Small intestine (tissue), 7 donors: ENCODE measurements at regions not wholly inside any gene's neighbourhood (a gene's known extent, or its start where the extent isn't known, plus 50 kb on each side); places are given as distances from the start of the nearest gene placed in this dataset.

ENCODE experiments used
- DNase-seq, 2 donors: peaks; one replicate each; pipeline versions ENCODE4 v3.0.0 to v3.0.0-alpha.2; 2013
- FAIRE-seq: peaks from 2 replicates; lab custom pipeline; 2012; peaks lifted over from hg19 to GRCh38; lab: Jason Lieb, UNC
- H3K27ac ChIP-seq, 3 donors: one replicate each; pipeline ENCODE4 v1.5.1; 2013; ENCODE audit warnings: low read length in 2 of 3, mild to moderate bottlenecking in 2 of 3, control low read depth in 1 of 3, inconsistent platforms in 1 of 3, low read depth in 1 of 3, moderate library complexity in 1 of 3
- H3K27me3 ChIP-seq, 3 donors: one replicate each; pipeline ENCODE4 v1.6.1; 2013; ENCODE audit warnings: low read length in 3 of 3, inconsistent platforms in 1 of 3; ENCODE audit not compliant: control insufficient read depth in 3 of 3, insufficient read depth in 3 of 3
- H3K36me3 ChIP-seq, 3 donors: one replicate each; pipeline ENCODE4 v1.6.1; 2013; ENCODE audit warnings: low read length in 3 of 3, inconsistent platforms in 1 of 3, low read depth in 1 of 3, mild to moderate bottlenecking in 1 of 3, moderate library complexity in 1 of 3; ENCODE audit not compliant: control insufficient read depth in 3 of 3, insufficient read depth in 2 of 3
- H3K4me1 ChIP-seq, 3 donors: one replicate each; pipeline ENCODE4 v1.6.1; 2013; ENCODE audit warnings: low read length in 2 of 3, inconsistent platforms in 1 of 3, low read depth in 1 of 3, mild to moderate bottlenecking in 1 of 3, moderate library complexity in 1 of 3; ENCODE audit not compliant: control insufficient read depth in 3 of 3, insufficient read depth in 2 of 3
- H3K4me3 ChIP-seq, 3 donors: one replicate each; pipeline ENCODE4 v1.5.1; 2013; ENCODE audit warnings: low read length in 3 of 3, control low read depth in 1 of 3, inconsistent platforms in 1 of 3, low read depth in 1 of 3, mild to moderate bottlenecking in 1 of 3, moderate library complexity in 1 of 3
- H3K9me3 ChIP-seq, 2 donors: one replicate each; pipeline ENCODE4 v1.6.1; 2013; ENCODE audit warnings: low read depth in 1 of 2, low read length in 1 of 2; ENCODE audit not compliant: control insufficient read depth in 2 of 2, insufficient read depth in 1 of 2
- WGBS, 3 donors: extraction: QIAGEN DNeasy Blood & Tissue Kit; methylation state at CpG; one replicate each; pipeline ENCODE4 v1.1.7; 2013; 5-methylcytosine and 5-hydroxymethylcytosine counted together
- donor health status: healthy with polysubstance abuse.
- donor health status: control.
- donor health status: control.
- donor health status: Bipolar disorder and iron deficiency.
- donor health status: healthy.

DNA sequence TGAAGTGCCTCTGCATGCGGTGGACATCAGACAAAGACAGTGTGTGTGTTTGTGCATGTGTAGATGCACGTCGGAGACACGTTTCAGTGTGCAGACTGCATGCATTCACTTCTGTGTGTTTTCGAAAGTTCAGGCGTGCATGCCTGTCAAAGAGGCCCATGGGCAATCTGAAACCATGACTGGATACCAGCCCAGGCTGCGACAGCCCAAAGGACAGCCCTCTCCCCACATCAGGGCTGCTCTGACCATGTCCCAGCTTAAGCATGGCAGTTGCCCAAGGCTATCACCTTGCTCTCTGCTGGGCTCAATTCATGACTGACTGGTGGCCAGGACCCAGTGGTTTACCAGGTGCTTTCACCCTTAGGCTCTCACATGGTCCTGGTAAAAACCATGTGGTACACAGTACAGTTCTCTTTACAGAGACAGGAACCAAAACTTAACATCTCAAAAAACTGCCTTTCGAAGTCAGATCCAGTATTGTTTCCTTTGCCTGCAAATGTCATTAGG is 423.7 kb upstream of the CADM1 start:
- no peaks in the 10 kb centered on the region for H3K36me3 ChIP-seq
- H3K27me3 ChIP-seq: no peaks in the 10 kb centered on the region
- H3K9me3 ChIP-seq: no peaks in the 10 kb centered on the region
- no peaks in the 10 kb centered on the region for H3K4me1 ChIP-seq
- FAIRE-seq: no peak
- no peak overlapping the region for H3K27ac ChIP-seq
- 81 to 93% (median 91%) methylated on average over 8 of the region's 8 CpGs for WGBS, 3 donors
- H3K4me3 ChIP-seq: no peak overlapping the region
- no peak for DNase-seq

DNA sequence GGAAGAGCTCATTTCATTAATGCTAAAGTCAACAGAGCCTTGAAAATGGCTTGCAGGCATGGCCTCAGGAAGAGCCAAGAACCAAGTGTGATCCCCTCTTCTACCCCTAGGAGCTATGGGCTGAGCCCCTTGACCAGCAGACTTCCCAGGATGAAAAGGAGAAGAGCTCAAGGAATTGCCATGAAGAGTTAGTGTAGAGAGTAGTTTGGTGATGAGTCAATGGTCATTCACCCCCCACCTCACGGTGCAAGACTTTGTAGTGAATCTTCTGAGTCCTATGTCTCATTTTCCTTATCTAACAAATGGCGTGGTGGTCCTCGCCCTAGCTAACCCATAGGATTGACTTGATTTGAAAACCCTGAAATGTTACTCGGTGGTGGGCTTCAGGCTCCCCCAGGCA is 422.4 kb upstream of the CADM1 start:
- no peaks in the 10 kb centered on the region for H3K9me3 ChIP-seq
- no peak overlapping the region for H3K4me3 ChIP-seq
- H3K27me3 ChIP-seq: no peaks in the 10 kb centered on the region
- DNase-seq: no peak
- FAIRE-seq: no peak
- WGBS, 3 donors: 92 to 98% (median 94%) methylated on average over 4 of the region's 4 CpGs
- no peaks in the 10 kb centered on the region for H3K36me3 ChIP-seq
- H3K27ac ChIP-seq: no peak overlapping the region
- H3K4me1 ChIP-seq: no peaks in the 10 kb centered on the region

DNA sequence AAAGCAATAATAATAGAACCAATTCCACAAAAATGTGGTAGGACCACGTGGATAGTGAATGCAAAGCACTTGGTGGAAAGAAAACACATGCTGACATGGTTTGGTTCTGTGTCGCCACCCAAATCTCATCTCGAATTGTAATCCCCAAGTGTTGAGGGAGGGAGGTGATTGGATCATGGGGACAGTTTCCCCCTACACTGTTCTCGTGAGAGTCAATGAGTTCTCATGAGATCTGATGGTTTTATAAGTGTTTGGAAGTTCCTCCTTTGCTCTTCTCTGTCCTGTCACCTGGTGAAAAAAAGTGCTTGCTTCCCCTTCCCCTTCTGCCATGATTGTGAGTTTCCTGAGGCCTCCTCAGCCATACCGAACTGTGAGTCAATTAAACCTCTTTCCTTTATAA is 421.9 kb upstream of the CADM1 start:
- no peaks in the 10 kb centered on the region for H3K4me1 ChIP-seq
- H3K27ac ChIP-seq: no peak overlapping the region
- no peaks in the 10 kb centered on the region for H3K27me3 ChIP-seq
- FAIRE-seq (no peak), DNase-seq (no peak)
- H3K9me3 ChIP-seq: no peaks in the 10 kb centered on the region
- no peaks in the 10 kb centered on the region for H3K36me3 ChIP-seq
- H3K4me3 ChIP-seq: no peak overlapping the region
- WGBS, 3 donors: 80 to 87% (median 86%) methylated on average over 5 of the region's 5 CpGs

DNA sequence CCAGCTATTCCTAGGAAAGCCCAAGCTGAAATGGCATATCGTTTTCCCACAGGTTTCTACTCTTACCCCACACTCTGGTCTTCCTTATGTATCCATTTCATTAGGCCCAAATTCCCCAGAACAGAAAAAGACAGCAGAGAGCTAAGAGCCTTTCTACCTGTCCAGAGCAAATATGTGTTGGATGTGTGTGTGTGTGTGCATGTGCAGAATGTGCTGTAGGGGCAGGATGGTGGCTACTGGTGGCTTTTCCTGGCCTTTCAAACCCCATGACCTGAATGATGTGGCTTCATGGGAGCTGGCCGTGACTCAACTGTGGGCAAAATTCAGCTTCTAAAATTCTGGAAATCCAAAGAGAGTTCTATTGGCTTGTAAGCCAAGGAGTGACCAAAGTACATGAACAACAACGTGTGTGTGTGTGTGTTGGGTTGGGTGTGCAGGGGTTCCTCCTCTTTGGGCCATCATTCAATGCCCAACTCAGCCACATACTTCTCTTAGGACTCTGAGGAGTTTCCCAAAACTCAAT is 421.4 kb upstream of the CADM1 start:
- FAIRE-seq (no peak), DNase-seq (no peak)
- no peak overlapping the region for H3K27ac ChIP-seq
- H3K4me3 ChIP-seq: no peak overlapping the region
- H3K4me1 ChIP-seq: no peaks in the 10 kb centered on the region
- H3K36me3 ChIP-seq: no peaks in the 10 kb centered on the region
- 64 to 74% (median 69%) methylated on average over 3 of the region's 3 CpGs for WGBS, 3 donors
- no peaks in the 10 kb centered on the region for H3K27me3 ChIP-seq
- no peaks in the 10 kb centered on the region for H3K9me3 ChIP-seq

DNA sequence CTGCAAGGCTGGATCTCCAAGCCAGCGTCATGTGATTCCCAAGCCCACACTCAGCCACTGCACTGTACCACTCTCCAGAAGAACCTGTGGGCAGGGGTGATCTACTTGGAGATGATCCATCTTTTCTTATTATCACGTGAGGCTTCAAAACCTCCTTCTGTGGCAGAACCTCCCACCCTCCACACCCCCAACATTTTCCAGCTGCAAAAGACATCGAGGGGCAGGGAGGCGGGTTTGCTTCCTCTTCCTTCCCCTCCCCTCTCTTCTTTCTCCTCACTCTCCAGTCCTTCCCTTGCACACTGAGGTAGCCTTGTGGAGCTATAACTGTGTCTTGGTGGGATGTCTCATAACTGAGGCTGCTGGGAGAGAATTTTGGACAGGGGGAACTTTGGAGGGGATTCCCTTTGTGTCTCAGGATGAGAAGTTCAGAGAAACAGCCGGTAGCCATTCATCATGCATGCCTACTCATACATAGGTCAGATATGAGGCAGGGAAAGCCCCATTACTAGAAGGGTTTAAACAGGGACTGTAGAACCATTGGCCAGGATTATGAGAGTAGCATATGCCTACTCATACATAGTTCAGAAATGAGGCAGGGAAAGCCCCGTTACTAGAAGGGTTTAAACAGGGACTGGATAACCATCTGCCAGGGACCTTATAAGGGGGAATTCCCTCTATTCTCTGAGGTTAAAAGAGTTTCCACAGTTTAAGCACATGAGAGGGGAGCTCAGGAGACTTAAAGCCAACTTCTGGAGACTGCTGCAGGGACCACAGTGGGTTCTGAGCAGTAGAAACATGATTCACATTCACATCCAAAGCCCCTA is 420.7 kb upstream of the CADM1 start:
- Histone ChIP-seq H3K4me3 (no peak overlapping the region), H3K9me3 (no peaks in the 10 kb centered on the region), H3K4me1 (no peaks in the 10 kb centered on the region), H3K27ac (no peak overlapping the region), H3K27me3 (no peaks in the 10 kb centered on the region), H3K36me3 (no peaks in the 10 kb centered on the region)
- WGBS, 3 donors: 56 to 69% (median 56%) methylated on average over 6 of the region's 6 CpGs
- FAIRE-seq (no peak), DNase-seq (no peak)

DNA sequence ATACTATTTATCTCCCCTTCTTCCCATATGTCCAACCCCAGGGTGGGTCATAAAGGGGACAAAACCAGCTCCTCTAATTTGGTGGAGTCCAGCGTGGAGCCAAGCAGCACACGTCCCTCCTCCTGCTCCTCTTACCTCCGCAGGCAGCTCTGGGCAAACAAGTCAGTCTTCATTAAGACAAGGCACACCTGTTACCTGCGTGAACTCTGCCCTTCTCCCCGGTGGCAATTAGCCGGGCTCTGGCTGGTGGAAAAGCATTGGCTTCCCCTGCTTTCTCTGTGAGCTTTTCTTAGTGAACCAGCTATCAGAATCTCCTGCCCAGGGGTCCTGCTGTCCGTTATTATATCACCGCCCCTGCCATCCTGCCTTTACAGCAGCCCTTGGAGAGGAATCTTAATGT is 418.7 kb upstream of the CADM1 start:
- H3K36me3 ChIP-seq: no peaks in the 10 kb centered on the region
- H3K9me3 ChIP-seq: no peaks in the 10 kb centered on the region
- no peak overlapping the region for H3K27ac ChIP-seq
- no peaks in the 10 kb centered on the region for H3K4me1 ChIP-seq
- FAIRE-seq (no peak), DNase-seq (peak; percentile 48 to 73)
- WGBS, 3 donors: 11 to 61% (median 41%) methylated on average over 8 of the region's 8 CpGs
- H3K27me3 ChIP-seq: no peaks in the 10 kb centered on the region
- H3K4me3 ChIP-seq: no peak overlapping the region

DNA sequence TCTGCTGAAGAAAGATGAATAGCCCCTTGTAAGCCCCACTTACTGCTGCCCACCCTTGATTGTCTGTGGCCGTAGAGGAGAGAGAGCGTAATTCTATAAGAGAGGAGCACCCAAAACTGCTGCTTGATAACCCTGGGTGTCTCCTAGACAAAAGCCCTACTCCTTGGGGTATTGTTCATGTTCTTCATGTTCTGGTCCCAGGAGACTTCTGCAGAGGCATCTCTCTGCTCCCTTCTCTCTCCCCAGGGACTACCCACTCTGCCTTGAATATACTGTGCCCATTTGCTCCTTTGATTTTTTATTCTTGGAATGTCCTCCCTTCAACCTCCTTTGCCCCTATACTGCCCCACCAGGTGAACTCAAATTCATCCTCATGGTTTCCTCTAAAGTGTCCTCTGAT is 417.8 kb upstream of the CADM1 start:
- no peak for DNase-seq
- no peaks in the 10 kb centered on the region for H3K9me3 ChIP-seq
- no peak overlapping the region for H3K4me3 ChIP-seq
- FAIRE-seq: no peak
- no peak overlapping the region for H3K27ac ChIP-seq
- 38 to 50% (median 44%) methylated on average over 2 of the region's 2 CpGs for WGBS, 3 donors
- no peaks in the 10 kb centered on the region for H3K4me1 ChIP-seq
- H3K27me3 ChIP-seq: no peaks in the 10 kb centered on the region
- H3K36me3 ChIP-seq: no peaks in the 10 kb centered on the region

DNA sequence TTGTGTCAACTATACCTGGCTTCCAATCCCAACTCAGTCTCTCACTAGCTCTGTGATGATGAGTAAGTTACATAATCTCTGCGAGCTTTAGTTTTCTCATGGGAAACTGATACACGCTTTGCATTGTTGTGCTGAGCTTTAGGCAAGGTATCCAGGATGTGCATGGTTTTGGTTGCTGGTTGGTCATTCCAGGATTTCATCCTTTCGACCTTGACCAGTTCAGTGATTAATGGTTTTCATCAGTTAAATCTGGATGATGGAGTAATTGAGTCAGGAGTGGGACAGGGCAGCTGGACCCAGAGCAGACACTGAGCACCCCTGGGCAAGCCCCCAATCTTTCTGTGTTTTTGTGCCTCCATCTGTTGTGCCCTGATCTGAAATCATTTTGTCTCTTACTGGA is 417.3 kb upstream of the CADM1 start:
- Histone ChIP-seq H3K27ac (no peak overlapping the region), H3K4me3 (no peak overlapping the region), H3K36me3 (no peaks in the 10 kb centered on the region), H3K27me3 (no peaks in the 10 kb centered on the region), H3K4me1 (no peaks in the 10 kb centered on the region), H3K9me3 (no peaks in the 10 kb centered on the region)
- DNase-seq (no peak), FAIRE-seq (no peak)
- 72 to 92% (median 85%) methylated on average over 3 of the region's 3 CpGs for WGBS, 3 donors
